ENCODE measurements at regions not wholly inside any gene's neighbourhood (a gene's known extent, or its start where the extent isn't known, plus 50 kb on each side); places are given as distances from the start of the nearest gene placed in this dataset.
"Not testable (repeated sequence)": the region's sequence is repeated elsewhere in the genome, so short reads cannot be mapped to it uniquely, and the experiment has no call there.

DNA sequence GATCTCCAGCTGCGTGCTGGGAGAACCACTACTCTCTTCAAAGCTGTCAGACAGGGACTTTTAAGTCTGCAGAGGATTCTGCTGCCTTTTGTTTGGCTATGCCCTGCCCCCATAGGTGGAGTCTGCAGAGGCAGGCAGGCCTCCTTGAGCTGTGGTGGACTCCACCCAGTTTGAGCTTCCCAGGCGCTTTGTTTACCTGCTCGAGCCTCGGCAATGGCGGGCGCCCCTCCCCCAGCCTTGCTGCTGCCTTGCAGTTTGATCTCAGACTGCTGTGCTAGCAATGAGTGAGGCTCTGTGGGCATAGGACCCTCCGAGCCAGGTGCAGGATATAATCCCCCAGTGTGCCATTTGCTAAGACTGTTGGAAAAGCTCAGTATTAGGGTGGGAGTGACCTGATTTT is 149.5 kb downstream of the KIF4B start:
- DNase-seq; intact Hi-C loops (cut with DNase I); ATAC-seq (ENCODE audit: poor library complexity): not testable (repeated sequence)

DNA sequence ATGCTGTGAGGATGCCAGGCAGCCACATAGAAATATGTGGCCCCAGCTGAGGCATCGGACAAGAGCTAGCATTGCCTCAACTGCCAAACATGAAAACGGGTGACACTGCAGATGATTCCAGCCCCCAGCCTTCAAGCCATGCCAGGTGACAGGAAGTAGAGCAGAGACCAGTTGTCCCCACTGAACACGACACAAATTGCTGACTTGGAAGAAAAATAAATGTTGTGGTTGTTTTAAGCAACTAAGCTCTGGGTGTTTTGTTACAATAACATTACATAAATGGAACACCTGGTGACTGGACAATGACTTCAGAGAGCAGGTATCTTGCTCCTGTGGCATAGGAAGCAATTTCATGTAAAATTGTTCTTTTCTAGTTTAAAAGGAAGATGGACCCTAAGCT is 154.2 kb downstream of the KIF4B start:
- ATAC-seq (ENCODE audit: poor library complexity) (no peak), DNase-seq (no peak)
- intact Hi-C loops (cut with DNase I), result no loop called here

DNA sequence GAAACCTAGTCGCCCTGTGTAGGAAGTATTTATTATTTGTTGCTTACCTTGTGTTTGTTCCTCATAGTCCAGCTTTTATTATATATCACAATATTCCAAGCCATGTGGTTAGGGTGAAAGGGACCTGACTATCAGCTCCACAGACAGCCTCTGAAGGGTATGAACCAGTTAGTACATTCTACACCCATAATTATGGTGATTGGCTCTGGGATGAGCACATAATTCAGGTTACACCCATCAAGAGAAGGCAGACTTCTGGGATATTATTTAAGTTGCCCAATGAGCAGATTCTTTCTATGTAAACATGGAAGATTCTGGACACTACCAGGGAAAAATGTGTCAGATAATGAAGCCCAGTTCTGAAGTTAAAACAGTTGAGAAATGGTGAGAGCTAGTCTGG is 168.0 kb downstream of the KIF4B start:
- DNase-seq (no peak), ATAC-seq (ENCODE audit: poor library complexity) (no peak)

DNA sequence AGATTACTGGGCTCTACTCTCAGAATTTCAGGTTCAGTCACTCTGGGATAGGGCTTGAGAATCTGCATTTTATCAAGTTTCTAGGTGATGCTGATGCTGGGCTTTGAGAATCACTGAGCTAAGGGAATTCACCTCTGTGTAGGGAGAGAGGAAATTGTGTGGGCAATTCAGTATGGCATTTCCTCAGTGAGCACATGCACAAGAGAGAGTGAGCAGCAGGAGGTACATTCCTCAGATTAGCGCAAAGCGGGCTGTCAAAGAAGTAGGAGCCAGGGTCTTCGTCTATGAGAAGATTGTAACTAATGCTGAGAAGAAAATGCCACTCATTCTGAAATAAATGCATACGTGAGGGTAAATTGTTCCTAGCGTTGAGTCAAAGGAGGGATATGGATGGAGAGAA is 175.9 kb downstream of the KIF4B start:
- intact Hi-C loops (cut with DNase I), result no loop called here
- ATAC-seq (ENCODE audit: poor library complexity), result no peak
- DNase-seq, result no peak

More for the DNA sequence above, 168.0 kb downstream of the KIF4B start:
- intact Hi-C loops (cut with DNase I), result no loop called here

DNA sequence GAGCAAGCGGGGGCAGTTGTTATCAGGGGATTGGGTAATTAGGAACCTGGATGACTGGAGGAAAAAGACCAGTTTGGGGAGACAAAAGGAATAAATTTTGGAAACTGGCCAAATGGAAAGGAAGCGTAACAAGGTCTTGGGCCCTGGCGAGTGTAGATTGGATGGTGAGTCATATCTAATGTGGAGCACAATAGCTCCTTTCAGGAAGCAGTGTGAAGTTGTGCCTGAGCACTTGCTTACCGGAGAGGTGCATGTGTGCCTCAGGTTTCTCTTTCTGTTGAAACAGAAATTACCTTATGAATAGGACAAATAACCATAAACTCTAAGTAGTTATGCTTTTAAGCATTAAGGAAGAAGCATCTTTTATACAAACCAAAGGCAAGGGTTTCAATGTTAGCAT is 176.4 kb downstream of the KIF4B start:
- DNase-seq (no peak), ATAC-seq (ENCODE audit: poor library complexity) (no peak)
- intact Hi-C loops (cut with DNase I), result no loop called here

DNA sequence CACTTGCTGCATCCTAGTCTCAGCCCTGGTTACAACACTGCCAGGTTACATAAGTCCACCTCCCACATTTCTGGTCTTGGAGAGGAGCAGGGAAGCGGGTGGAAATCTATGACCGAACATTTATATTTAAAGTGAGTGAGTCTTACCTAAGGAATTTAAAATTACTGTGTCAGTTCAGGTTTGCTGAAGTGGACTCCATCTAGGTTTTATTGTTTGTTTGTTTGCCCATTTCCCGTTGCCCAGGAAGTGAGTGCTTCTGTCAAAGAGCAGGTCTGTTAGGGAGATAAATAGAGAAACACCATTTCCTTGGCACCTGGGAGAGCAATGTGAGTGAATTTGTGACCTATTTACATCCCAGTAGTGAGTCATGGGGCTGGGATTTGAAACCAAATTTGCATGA is 179.5 kb downstream of the KIF4B start:
- intact Hi-C loops (cut with DNase I), result no loop called here
- DNase-seq (no peak), ATAC-seq (ENCODE audit: poor library complexity) (peak; percentile 88)

DNA sequence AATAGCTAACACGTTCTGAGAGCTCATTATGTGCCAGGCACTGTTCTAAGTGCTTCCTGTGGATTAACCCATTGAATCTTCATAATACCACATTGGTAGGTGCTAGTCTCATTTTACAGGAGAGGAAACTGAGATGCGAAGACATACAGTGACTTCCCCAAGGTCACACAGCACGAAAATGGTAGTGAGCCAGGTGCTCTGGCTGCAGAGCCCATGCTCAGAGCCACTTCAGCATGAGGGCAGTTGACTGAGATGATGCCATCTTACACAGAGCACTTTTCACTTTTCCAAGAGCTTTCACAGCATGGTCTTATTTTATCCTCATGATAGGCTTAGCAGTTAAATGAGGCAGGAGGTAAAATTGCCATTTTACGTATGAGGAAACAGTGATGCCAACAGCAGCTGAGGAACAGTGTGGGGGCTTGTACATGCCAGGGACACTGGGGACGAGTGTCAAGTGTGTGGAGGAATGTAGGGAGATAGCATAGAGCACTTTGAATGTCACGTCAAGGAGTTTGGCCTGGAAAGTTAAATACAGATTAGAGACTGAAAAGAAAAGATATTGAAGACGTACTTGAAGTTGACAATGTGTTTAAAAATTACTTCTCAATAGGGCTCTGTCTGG is 180.0 kb downstream of the KIF4B start:
- DNase-seq, result peak; percentile 49
- intact Hi-C loops (cut with DNase I), result no loop called here
- peak; percentile 87 for ATAC-seq (ENCODE audit: poor library complexity)

DNA sequence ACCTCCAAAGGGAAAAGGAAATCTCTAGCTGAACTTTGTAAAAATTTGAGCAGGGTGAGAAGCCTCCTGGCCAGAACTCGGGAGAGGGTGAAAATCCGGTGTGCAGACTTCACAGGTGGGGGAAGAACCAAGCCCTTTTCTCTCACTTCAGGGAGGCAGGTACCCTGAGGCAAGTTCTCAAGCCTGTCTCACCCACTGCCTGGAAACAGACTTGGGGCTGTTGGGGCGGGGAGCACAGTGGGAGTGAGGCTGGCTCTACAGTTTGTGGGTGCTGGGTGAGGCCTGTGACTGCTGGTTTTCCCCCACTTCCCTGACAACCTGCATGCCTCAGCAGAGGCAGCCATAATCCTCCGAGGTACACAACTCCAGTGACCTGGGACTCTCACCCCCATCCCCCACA is 187.1 kb downstream of the KIF4B start:
- intact Hi-C loops (cut with DNase I), result no loop called here
- no peak for ATAC-seq (ENCODE audit: poor library complexity)

DNA sequence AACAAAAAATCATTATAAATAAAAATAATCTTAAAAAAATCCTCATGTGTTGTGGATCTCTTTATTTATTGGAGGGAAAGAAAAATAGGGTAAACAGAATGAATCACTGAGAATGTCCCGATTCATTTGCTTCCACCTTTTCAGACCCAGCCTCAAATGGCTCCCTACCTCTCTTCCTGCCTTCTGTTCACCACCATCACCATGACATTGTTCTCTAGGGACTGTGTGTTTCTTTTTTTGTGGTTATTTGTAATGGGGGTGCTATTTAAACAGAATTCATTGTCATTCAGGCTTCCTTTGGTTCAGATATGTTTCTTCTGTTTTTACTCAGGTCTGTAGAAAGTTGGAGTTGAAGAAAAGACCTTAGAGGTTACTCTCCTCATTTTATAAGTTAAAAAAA is 198.2 kb downstream of the KIF4B start:
- ATAC-seq (ENCODE audit: poor library complexity) (no peak), DNase-seq (no peak)
- intact Hi-C loops (cut with DNase I), result no loop called here

More for the DNA sequence above, 187.1 kb downstream of the KIF4B start:
- no peak for DNase-seq

DNA sequence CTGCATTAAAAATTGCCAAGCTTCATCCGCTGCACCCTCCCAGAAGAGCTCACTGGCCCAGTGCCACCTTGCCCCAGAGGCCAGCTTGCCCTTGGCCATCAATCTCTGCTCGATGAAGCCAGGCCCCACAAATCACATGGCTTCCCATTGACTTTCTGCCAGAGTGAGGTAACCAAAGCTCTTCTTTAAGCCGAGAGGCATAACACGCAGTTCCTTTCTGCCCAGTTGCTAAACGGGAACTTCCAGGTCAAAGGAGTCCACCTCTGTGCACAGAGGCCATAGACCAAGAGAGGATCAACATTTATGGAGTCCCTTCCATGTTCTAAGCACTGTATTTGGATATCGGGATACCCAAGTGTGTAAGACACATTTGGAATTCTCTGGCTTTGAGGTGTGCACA is 208.8 kb downstream of the KIF4B start:
- ATAC-seq (ENCODE audit: poor library complexity), result no peak

DNA sequence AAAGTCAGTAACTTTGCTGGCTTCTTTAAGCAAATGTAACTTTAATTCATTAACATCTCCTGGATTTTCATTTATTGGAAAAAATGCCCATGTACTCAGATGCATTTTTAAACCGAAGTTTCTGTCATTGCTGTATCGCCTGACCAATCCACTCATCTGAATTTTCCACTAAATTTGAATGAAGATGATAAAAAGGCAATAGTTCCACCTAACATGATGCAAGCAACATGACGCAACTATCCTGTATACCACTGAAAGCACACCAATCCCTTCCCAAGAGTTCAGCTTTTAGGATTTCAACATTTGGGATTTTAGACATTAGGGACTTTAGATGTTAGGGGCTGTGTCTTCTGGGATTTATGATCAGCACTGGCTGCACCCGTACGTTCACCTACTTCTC is 215.6 kb downstream of the KIF4B start:
- DNase-seq (no peak), ATAC-seq (ENCODE audit: poor library complexity) (no peak)
- intact Hi-C loops (cut with DNase I), result no loop called here

More for the DNA sequence above, 208.8 kb downstream of the KIF4B start:
- no peak for DNase-seq
- intact Hi-C loops (cut with DNase I), result no loop called here

DNA sequence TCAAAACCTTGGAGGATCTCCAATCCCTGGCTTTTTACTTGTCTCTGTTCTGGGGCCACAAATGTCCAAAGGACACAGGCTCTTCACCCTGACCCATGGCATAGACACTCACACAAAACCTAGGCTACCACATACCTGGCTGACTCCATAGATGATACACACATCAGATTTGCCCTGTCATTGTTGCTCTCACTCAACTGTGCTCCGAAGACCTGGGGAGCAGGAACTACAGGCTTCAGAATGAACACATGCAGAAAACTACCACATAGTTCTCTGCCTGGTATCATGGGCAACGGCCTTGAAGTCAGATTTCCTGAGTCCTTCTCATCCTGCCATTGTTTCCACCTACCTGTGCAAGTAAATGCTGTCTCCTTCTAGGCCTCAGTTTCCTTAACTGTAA is 226.2 kb downstream of the KIF4B start:
- DNase-seq (no peak), ATAC-seq (ENCODE audit: poor library complexity) (no peak)
- intact Hi-C loops (cut with DNase I), result no loop called here

DNA sequence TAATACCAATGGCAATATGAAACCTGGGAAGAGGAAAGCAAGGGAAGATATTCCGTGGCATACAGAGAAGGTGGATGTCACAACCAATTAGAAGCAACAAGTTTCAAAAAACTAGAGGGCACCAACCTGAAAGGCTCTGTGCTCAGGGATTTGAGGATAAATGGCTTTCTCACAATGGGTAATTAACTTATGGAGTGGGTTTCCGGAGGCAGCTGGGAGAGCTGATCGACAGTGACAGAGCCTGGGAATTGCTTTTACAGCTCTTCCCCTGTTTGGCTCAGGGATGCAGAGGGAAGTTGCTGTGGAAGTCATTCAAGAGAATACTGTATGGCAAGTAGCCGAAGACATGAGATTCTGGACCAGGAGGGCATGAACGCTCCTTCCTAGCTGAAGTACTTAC is 237.0 kb downstream of the KIF4B start:
- no peak for ATAC-seq (ENCODE audit: poor library complexity)
- no peak for DNase-seq
- intact Hi-C loops (cut with DNase I), result no loop called here

DNA sequence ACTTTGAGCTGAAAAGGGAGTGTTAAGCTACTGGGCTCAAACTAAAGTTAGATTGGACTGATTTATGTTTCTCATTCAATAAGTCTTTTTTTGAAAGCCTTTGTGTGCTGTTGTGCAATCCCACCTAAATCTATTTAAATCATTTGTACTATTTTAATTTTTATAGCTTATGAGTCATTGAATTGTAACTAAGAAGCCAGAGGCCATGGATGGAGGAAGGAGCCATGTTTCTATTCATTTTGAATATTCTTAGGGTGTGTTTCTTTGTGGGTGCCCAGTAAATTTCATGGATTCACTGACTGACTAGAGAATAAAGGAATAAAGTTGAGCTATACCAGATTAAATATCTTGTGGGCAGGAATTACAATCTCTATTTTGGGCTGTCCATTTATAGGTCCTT is 238.5 kb downstream of the KIF4B start:
- intact Hi-C loops (cut with DNase I), result no loop called here
- no peak for ATAC-seq (ENCODE audit: poor library complexity)
- no peak for DNase-seq

DNA sequence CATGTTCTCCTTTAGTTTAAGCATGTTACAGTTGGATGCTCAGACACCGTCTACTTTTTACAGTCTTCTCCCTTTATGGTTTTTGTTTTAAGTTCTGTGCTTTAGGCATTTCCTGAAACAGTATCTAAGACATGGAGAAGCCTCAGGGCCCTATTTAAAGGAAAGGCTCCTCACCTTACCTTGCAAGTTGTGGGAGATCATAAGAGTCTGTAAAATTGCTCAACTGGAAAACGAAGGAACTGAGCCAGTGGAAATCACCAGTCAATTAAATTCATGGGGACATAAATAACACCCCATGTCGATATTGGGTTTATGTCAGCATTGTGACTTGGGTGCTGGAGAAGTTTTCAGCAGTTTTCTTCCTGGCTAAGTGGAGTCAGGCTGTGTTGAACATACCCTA is 239.2 kb downstream of the KIF4B start:
- ATAC-seq (ENCODE audit: poor library complexity) (no peak), DNase-seq (no peak)
- intact Hi-C loops (cut with DNase I), result no loop called here

DNA sequence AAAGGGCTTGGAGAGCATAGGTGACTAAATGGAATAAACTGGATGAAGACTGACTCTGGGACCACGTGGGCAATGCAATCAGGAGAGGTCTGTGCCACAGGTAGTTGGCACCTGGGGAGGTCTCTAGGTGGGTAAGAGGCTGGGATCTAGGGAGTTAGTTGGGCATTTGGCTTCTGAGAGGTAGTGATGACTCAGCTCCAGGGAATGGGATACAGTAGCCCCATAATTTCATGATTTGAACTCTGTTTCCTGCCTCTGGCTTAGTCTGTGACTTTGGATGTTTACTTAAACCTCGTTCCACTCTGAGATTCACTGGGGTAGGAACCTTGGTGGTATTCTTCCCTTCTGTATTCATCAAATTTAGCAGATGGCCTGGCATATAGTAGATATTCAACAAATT is 240.8 kb downstream of the KIF4B start:
- ATAC-seq (ENCODE audit: poor library complexity) (no peak), DNase-seq (no peak)
- intact Hi-C loops (cut with DNase I), result no loop called here

DNA sequence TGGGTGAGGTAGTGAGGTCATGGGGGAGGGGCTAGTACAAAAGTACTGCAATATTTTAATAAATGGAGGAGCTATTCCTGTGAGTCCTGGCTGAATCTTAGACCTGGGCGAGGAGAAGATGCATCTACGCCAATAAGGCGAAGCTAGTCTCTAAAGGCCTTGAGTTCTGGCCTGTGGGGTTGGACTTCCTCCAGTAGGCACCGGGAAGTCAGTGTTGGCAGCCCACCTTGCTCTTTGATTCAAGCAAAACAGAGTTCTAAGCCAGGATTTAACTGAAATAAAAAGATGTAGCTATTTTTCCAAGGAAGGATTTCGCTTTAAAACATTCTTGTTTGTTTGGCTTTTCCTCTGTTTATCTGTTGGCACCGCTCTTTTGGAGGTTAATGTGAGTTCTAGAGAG is 244.6 kb downstream of the KIF4B start:
- ATAC-seq (ENCODE audit: poor library complexity) (no peak), DNase-seq (no peak)
- intact Hi-C loops (cut with DNase I), result no loop called here

DNA sequence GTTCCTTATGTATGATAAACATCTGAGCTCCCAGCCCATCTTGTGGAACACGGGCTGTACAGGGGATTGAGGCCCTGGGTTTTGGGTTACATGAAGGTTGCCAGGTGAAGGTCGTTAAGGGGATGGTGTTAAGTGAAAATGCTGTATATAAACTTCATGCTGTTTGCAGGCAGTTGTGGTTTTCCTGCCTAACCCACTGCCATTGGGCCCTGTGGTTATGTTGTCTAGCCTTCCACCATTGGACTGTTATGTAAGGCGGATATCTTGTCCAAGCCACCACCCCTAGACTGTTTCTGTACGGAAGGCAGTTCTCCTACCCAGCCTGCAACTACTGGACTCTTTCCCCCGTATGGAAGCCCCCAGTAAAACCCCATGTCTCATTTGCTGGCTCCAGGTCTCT is 246.1 kb downstream of the KIF4B start:
- intact Hi-C loops (cut with DNase I), result loop anchor here (10.0 kb wide), 1 partner anchor 285 kb away; no protein-coding TSS in a partner anchor
- DNase-seq, result no peak

DNA sequence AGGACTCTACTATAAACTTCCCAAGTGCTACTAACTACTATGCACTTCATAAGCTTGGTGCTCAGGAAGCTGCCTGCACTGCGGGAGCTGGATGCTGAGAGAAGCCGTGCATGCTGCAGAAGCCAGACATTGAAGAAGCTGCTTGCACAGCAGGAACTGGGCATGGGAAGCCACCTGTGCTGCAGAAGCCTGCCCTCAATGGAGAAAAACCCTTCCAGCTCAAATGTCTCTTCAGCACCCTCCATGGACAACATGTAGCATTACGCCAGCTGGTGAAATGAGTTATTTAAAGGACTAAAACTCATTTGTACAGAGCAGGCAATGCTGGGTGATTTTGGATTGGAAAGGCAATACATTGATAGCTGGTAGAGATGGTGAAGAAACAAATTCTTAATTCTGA is 247.2 kb downstream of the KIF4B start:
- ATAC-seq (ENCODE audit: poor library complexity), result peak; percentile 66
- DNase-seq, result no peak
- intact Hi-C loops (cut with DNase I), result loop anchor here (10.0 kb wide), 1 partner anchor 286 kb away; no protein-coding TSS in a partner anchor

More for the DNA sequence above, 246.1 kb downstream of the KIF4B start:
- no peak for ATAC-seq (ENCODE audit: poor library complexity)

DNA sequence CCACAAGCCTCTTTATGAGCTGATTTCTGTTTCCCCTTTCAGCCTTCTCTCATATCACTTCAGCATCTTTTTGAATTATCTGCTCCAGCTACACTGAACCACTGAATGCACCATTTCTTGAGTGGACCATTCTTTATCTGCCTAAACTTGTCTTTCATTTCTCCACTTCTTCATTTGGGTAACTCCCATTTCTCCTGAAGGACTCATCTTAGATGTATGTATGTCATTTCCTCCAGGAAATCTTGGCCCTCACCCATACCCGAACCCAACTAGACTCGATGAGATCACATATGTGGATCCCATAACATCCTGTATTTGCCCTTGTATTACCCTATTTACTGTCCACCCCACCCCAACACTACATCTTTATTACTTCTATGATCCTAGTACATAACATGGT is 249.8 kb downstream of the KIF4B start:
- ATAC-seq (ENCODE audit: poor library complexity), result no peak
- intact Hi-C loops (cut with DNase I), result loop anchor here (10.0 kb wide), 1 partner anchor 289 kb away; no protein-coding TSS in a partner anchor

DNA sequence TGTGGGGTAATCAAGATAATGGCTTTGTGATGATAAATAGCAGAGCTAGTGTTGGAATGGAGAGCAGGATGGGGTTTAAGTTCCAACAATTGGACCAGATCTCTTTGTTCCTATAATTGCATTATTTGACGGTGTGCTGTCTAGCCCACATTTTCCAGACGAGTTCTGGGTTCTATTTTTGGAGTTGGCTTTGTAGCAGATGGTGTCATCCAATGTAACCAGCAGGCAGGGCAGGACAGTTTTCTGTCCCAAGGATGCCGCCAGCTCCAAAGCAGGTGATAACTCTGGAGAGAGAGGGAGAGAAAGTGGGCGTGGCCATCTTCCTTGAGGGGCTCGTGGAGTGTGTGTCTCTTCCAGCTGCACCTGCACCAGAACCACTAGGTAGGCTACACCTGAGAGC is 251.3 kb downstream of the KIF4B start:
- intact Hi-C loops (cut with DNase I), result loop anchor here (10.0 kb wide), 1 partner anchor 290 kb away; no protein-coding TSS in a partner anchor
- ATAC-seq (ENCODE audit: poor library complexity), result no peak
- DNase-seq, result no peak

More for the DNA sequence above, 249.8 kb downstream of the KIF4B start:
- DNase-seq, result no peak
